OCI-LY1 (cell line): ENCODE measurements at regions not wholly inside any gene's neighbourhood (a gene's known extent, or its start where the extent isn't known, plus 50 kb on each side); places are given as distances from the start of the nearest gene placed in this dataset.

Experiments
- H2AFZ ChIP-seq: fragments of 200-600 bp; sonication (generic), shearing (Covaris generic); 2 replicates; pipeline ENCODE4 v1.6.0; 2014; ENCODE audit warnings: antibody characterized with exemption, mild to moderate bottlenecking, low read length
- H3F3A ChIP-seq: fragments of 200-600 bp; sonication (generic), shearing (Covaris generic); 2 replicates; pipeline ENCODE4 v1.6.0; 2014; ENCODE audit warnings: mild to moderate bottlenecking, antibody characterized with exemption, low read length, moderate library complexity; ENCODE audit not compliant: insufficient read depth
- H3K27ac ChIP-seq: fragments of 200-600 bp; sonication (generic); 2 replicates; pipeline ENCODE4 v1.5.1; 2014; ENCODE audit warnings: low read length, mixed run types, mild to moderate bottlenecking, low read depth; ENCODE audit not compliant: poor library complexity, severe bottlenecking
- H3K27me3 ChIP-seq: fragments of 200-600 bp; sonication (generic); 2 replicates; pipeline ENCODE4 v1.6.0; 2014; ENCODE audit warnings: antibody characterized with exemption, mild to moderate bottlenecking, low read length, moderate library complexity; ENCODE audit not compliant: insufficient read depth
- H3K36me3 ChIP-seq: fragments of 200-600 bp; sonication (generic); 2 replicates; pipeline ENCODE4 v1.6.1; 2014; ENCODE audit warnings: mild to moderate bottlenecking, antibody characterized with exemption, low read length, moderate library complexity, mixed read lengths; ENCODE audit not compliant: insufficient read depth
- H3K4me1 ChIP-seq: fragments of 200-600 bp; sonication (generic); 2 replicates; pipeline ENCODE4 v1.5.1; 2014; ENCODE audit warnings: mild to moderate bottlenecking, low read length, moderate library complexity; ENCODE audit not compliant: insufficient read depth, severe bottlenecking
- H3K4me2 ChIP-seq: fragments of 200-600 bp; sonication (generic), shearing (Covaris generic); 2 replicates; pipeline ENCODE4 v1.6.1; 2014; ENCODE audit warnings: low read length
- H3K4me3 ChIP-seq: fragments of 200-600 bp; sonication (generic); 2 replicates; pipeline ENCODE4 v1.5.1; 2014; ENCODE audit warnings: low read length, low read depth, mild to moderate bottlenecking, mixed read lengths; ENCODE audit not compliant: poor library complexity, severe bottlenecking
- H3K79me2 ChIP-seq: fragments of 200-600 bp; shearing (Covaris generic); 2 replicates; pipeline ENCODE4 v1.6.1; 2016; ENCODE audit warnings: mixed run types, low read length, mixed read lengths; ENCODE audit not compliant: insufficient read depth
- H3K9ac ChIP-seq: fragments of 200-600 bp; sonication (generic), shearing (Covaris generic); 2 replicates; pipeline ENCODE4 v1.6.1; 2014; ENCODE audit warnings: mild to moderate bottlenecking, low read length, mixed read lengths
- H3K9me2 ChIP-seq: fragments of 200-600 bp; sonication (generic), shearing (Covaris generic); 2 replicates; pipeline ENCODE4 v1.6.1; 2014; ENCODE audit warnings: low read depth, mild to moderate bottlenecking, low read length, mixed read lengths
- H3K9me3 ChIP-seq: fragments of 200-600 bp; shearing (Covaris generic); 2 replicates; pipeline ENCODE4 v1.6.1; 2014; ENCODE audit warnings: low read length, mixed read lengths
- H4K20me1 ChIP-seq: fragments of 200-600 bp; sonication (generic), shearing (Covaris generic); 2 replicates; pipeline ENCODE4 v1.6.0; 2016; ENCODE audit warnings: mild to moderate bottlenecking, low read length; ENCODE audit not compliant: insufficient read depth
- EZH2 ChIP-seq: fragments of 200-600 bp; sonication (generic), shearing (Covaris generic); IDR thresholded peaks from 2 replicates; pipeline ENCODE4 v1.8.0; 2017; ENCODE audit warnings: borderline replicate concordance, mixed run types, mild to moderate bottlenecking, antibody characterized with exemption, low read length, moderate library complexity, mixed read lengths
- TF ChIP-seq, protein P1 (sequence below): fragments of 200-600 bp; sonication (generic), shearing (Covaris generic); IDR thresholded peaks from 2 replicates; pipeline ENCODE4 v1.5.1; 2017; ENCODE audit warnings: mild to moderate bottlenecking, antibody characterized with exemption, low read length, moderate library complexity, mixed read lengths

DNA sequence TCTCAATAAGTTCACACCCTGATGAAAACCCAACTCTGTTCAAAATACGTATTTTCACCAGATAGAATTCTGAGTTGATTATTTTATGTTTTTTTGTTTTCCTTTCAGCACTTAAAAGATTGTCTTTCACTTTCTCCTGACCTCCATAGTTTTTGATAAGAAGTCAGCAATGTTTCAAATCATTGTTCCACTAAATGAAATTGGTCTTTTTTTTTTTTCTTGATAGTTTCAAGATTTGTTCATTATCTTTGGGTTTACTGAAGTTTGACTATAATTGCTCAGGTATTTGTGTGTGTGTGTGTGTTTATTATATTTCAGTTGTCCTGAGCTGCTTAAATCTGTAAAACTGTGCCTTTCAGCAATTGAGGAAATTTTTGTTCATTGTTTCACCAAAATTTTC, 498.7 kb downstream of the TLE1 start:
- Histone ChIP-seq H3K27ac (no peak overlapping the region), H3K9me2 (no peaks in the 10 kb centered on the region)

DNA sequence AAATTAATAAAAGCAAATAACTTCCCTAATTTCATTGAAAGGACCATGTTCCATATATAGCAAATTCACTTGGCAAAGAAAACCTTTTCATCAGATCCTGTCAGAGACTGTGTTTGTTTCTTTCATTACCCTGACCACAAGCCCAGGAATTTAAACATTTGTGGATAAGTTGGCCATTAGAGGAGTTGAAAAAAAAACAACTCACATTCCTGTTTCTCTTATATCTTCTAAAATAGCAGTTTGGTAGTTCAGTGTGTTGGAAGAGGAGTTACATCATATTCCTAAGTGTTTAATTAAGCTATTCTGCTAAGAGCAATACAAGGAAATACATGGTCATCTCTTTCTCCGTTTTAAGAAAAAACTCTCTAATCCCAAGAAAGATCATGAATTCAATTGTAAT, 505.6 kb downstream of the TLE1 start:
- H3K9ac ChIP-seq, result no peak overlapping the region
- H2AFZ ChIP-seq, result no peak overlapping the region

More for the DNA sequence above, 498.7 kb downstream of the TLE1 start:
- Histone ChIP-seq H3K4me1 (no peaks in the 10 kb centered on the region), H3K36me3 (no peaks in the 10 kb centered on the region), H4K20me1 (no peaks in the 10 kb centered on the region), H3K4me2 (no peak overlapping the region), H3F3A (no peaks in the 10 kb centered on the region), H3K9me3 (no peaks in the 10 kb centered on the region), H3K4me3 (no peak overlapping the region), H3K27me3 (no peaks in the 10 kb centered on the region), H2AFZ (no peak overlapping the region), H3K79me2 (no peaks in the 10 kb centered on the region), H3K9ac (no peak overlapping the region)
- TF ChIP-seq EZH2, result no peak
- TF ChIP-seq, protein P1, sequence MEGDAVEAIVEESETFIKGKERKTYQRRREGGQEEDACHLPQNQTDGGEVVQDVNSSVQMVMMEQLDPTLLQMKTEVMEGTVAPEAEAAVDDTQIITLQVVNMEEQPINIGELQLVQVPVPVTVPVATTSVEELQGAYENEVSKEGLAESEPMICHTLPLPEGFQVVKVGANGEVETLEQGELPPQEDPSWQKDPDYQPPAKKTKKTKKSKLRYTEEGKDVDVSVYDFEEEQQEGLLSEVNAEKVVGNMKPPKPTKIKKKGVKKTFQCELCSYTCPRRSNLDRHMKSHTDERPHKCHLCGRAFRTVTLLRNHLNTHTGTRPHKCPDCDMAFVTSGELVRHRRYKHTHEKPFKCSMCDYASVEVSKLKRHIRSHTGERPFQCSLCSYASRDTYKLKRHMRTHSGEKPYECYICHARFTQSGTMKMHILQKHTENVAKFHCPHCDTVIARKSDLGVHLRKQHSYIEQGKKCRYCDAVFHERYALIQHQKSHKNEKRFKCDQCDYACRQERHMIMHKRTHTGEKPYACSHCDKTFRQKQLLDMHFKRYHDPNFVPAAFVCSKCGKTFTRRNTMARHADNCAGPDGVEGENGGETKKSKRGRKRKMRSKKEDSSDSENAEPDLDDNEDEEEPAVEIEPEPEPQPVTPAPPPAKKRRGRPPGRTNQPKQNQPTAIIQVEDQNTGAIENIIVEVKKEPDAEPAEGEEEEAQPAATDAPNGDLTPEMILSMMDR, result no peak

DNA sequence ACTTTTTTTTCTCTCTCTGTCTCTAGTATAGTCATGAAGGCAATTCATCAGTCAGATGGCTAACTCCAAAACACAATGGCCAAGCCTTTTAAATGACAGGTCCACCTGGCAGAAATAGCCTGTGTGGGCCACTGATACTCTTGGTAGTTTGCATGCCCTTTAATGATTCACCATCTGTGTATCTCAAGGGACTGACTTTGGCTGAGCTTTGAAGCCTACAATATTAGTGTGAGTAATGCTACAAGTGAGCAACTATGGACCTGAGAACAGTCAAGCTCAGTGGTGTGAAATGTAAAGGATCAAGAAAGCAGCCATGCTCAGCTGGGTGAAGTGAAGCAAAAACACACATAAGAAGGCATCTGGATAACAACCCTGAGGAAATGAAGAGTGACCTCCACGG, 506.9 kb downstream of the TLE1 start:
- Histone ChIP-seq H2AFZ (no peak overlapping the region), H3K4me2 (no peak overlapping the region), H3K27ac (no peak overlapping the region)

More for the DNA sequence above, 505.6 kb downstream of the TLE1 start:
- Histone ChIP-seq H3K9me3 (no peaks in the 10 kb centered on the region), H3K27ac (no peak overlapping the region), H3K9me2 (no peaks in the 10 kb centered on the region), H3K79me2 (no peaks in the 10 kb centered on the region), H4K20me1 (no peaks in the 10 kb centered on the region), H3K27me3 (no peaks in the 10 kb centered on the region), H3K4me3 (no peak overlapping the region), H3K4me2 (no peak overlapping the region), H3F3A (no peaks in the 10 kb centered on the region), H3K36me3 (no peaks in the 10 kb centered on the region), H3K4me1 (no peaks in the 10 kb centered on the region)
- TF ChIP-seq EZH2, result no peak
- TF ChIP-seq, protein P1, result no peak

More for the DNA sequence above, 506.9 kb downstream of the TLE1 start:
- no peaks in the 10 kb centered on the region for H3K4me1 ChIP-seq
- no peaks in the 10 kb centered on the region for H3K36me3 ChIP-seq
- TF ChIP-seq, protein P1, result no peak
- TF ChIP-seq EZH2, result no peak
- no peaks in the 10 kb centered on the region for H3K9me2 ChIP-seq
- no peaks in the 10 kb centered on the region for H4K20me1 ChIP-seq
- no peak overlapping the region for H3K4me3 ChIP-seq
- no peaks in the 10 kb centered on the region for H3K79me2 ChIP-seq
- H3K9me3 ChIP-seq, result no peaks in the 10 kb centered on the region
- no peaks in the 10 kb centered on the region for H3K27me3 ChIP-seq
- H3K9ac ChIP-seq, result no peak overlapping the region
- no peaks in the 10 kb centered on the region for H3F3A ChIP-seq
